Hepatic stellate cell (primary cell): ENCODE measurements at regions not wholly inside any gene's neighbourhood (a gene's known extent, or its start where the extent isn't known, plus 50 kb on each side); places are given as distances from the start of the nearest gene placed in this dataset.

ENCODE experiments used
- DNase-seq: peaks from one replicate; pipeline ENCODE4 v3.0.0; 2011; ENCODE audit warnings: low spot score

DNA sequence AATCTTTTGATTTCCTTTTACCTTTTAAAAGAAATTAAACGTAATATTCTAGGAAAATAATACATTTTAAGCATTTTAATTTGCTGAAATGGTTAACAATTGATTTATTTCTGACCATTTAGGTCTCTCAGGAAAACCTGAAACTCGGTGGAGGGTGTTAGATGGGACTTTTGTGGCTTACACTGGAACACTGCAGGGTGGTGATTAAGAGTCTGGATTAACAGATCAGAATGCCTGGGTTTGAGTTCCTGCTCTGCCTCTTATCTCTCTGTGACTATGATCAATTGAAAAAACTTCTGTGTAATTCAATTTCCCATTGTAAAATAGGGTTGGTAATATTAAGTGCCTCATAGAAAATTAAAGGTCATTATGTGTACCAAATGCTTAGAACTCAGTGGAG is 168.7 kb downstream of the UBE2E3 start:
- no peak for DNase-seq

DNA sequence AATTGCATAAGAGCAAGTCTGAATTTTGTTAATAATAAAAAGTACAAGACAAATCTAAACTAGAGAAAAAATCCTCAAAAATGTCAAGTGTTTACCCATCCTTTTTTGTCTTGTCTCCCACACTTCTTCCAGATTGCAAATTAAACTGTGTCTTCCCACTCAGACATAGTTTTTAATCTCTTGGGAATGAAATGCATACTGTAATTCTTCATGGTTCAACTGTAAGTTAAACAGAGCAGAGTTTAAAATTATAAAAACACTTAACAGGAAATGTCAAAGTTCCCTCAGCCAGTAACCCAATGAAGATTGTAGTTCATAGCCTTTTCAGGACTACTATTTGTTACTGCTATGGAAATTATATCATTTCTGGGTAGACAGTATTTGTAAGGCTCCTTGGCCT is 171.8 kb downstream of the UBE2E3 start:
- no peak for DNase-seq

DNA sequence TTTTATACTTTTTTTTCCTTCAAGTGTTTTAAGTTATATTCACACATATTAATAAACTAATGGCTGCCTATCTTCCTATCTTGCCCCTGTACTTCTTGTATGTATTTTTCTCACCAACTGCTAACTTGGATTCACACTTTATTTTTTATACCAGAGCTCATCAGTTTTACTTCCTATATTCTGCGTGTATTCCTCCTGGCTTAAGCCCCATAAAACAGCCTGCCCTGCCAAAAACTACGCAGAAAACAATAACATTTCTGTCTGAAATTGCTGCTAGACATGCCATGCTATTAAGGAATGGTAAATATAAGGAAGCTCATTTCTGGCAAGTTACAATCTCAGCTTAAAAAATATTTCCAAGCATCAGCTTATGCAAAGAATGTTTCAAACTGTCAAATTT is 172.3 kb downstream of the UBE2E3 start:
- DNase-seq, result no peak

DNA sequence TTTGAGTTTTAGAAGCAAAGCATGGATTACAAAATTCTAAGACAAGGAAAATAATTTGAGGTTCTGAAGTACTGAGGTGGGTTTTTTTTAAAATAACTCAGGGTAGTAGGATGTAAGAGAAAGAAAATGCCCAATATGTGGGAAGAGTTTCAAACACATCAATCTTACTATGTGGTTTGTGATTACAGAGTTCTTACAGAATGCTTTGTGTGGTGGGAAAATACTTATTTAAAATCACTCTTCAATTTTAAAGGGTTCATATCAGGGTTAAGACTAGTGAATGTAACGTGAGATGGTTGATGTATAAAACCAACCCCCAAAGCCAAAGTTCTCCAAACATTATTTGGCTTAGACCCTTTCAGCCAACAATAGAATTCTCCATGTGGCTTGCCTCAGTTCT is 173.5 kb downstream of the UBE2E3 start:
- DNase-seq, result no peak

DNA sequence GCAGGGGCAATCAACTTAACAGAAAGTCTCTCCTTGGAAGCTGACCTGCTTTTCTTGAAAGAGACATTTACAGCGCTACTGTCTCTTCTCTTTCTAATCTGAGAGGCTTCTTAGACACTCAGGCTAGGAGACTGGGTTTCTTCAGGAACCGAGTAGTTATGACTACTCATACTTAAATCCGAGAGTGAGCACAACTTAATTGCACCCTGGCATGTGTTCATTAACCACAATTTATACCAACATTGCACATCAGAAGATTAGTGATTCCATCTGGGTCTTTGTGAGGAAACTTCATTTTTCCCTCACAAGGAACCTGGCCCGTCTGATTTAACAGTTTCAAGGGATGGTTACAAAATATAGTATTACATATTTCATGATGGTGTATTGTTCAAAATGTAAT is 176.9 kb downstream of the UBE2E3 start:
- no peak for DNase-seq

DNA sequence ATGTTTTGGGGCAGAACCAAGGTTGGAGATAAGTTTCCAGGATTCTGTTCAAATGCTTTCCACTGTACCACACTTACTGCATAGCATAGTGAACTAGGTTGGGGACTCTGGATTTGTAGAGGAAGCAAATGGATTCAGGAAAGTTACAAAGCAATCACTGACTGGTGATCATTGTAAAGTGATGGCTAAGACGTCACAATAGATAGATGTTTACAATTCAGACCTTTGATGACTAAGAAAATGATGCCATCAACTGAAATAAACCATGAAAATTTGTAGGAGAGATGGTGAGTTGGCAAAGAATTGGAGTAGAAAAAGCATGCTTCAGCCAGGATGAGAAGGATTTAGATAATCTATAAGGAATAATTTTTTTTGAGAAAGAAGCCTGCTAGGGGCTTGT is 178.0 kb downstream of the UBE2E3 start:
- DNase-seq, result no peak

DNA sequence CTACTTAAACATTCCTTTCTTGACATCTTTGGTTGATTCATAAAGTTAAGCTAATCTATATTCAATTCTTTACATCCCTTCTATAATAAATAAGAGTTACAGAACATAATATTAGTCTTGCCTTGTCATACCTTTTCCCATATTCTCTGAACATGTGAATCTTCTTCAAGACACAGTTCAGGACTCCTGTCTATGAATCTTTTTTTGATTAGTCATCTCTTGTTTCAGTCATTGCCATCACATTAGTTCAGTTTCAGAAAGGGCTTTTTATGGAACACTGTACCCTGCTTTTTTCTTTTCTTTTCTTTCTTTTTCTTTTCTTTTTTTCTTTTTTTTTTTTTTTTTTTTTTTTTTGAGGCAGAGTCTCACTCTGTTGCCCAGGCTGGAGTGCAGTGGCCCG is 181.2 kb downstream of the UBE2E3 start:
- no peak for DNase-seq

DNA sequence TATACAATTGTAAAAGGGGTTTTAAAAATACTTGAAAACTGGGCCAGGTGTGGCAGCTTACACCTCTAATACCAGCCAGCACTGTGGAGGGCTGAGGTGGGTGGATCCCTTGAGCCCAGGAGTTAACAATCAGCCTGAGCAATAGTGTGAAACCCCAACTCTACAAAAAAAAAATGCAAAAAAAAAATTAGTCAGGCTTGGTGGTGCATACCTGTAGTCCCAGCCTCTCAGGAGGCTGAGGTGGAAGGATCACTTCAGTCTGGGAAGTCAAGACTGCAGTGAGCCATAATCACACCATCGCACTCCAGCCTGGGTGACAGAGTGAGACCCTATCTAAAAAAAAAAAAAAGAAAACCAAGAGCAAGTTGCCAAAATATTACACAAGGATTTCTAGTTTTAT is 182.7 kb downstream of the UBE2E3 start:
- no peak for DNase-seq

DNA sequence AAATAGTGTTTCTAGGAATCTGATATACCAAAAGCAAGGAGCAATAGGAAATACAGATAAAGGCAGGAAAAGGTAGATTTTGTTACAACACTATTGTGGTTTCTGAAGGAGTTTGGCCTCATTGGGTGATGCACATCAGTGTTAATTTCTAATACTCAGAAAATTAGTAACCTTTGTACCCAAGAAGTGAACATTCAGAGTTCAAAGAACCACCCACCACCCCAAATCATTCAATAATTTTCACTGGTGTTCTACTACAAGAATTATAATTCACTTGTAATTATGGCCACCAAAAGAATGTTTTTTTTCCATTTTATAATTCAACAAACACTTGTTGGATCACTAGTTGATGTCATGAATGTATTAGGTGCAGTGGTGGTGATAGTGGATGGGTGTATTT is 183.3 kb downstream of the UBE2E3 start:
- DNase-seq, result no peak

DNA sequence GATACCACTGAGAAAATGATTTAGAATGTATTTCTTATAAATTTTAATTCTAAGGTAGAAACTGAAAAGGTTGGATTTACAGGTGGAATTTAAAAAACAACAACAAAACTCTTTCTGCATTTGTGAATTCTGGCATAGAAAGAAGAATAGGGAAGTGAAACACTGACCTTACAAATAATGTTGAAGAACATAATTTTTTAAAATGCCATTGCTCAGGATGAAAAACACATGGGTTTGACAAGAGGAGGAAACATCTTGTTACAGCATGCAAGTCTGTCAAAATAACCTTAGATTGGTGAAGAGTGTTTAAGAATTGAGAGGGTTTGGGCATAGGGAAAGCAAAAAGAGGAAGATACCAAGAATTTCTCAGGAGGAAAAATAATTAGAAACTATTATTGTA is 184.3 kb downstream of the UBE2E3 start:
- DNase-seq, result no peak

DNA sequence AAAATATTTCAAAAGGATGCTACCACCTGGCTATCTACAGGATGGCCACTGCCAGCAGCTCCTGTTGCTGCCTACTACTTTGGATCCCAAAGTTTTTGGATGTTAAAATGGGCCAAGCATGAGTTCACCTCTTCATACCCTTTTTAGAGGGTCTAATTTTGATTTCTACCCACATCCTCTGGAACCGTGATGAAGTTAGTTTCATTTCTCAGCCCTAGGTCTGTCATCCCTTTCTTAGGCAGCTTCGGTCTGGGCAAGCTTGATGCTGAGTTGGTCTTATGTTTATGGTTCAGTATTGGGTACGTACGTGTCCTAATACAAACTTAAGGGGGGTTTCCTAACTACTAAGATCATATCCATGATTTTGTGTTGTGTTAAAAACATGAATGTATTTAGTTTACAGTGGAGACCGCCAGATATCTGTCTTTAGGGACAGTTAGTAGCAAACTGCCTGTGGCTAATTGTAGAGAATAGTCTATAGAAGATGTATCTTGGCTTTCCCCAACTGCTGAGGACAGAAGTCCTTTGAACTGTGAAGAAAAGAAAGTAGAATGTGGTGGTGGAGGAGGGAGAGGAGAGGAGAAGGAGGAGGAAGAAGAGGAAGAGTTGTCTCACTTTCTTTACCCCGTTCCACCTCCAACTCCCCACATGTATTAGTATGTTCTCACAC is 184.9 kb downstream of the UBE2E3 start:
- no peak for DNase-seq

DNA sequence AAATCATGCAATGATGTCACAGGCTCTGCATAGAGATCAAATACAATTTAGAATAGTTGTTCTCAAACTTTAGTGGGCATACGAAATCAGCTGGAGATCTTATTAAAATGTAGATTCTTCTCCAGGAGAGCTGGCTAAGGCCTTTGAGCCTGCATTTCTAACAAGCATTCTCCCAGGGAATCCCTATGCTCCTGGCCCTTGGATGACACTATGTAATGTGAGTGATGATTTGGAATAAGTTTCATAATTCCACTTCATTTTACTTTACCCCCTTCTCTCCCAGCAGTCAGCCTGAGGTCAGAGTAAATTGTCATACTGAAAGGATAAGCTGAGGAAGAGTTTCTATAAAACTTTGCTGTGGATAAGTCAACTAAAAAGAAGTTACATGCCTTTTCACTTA is 189.1 kb downstream of the UBE2E3 start:
- no peak for DNase-seq

DNA sequence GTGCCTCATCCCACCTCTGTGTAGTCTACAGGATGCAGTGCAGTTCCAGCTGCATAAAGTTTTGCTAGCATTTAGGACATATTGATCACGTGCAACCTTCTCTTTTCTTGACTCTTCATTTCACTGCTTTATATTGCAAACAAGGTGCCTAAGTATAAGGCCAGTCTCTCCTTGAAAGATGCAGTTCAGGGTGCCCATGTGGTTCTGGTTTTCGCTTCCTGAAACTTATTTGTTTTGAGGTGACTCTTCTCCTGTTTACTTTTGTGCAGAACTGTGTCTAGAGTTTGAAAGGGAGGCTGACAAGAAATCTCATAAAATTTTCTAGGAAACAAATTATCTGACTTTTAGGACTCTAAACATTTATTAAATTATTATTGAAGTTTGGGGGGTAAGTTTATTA is 189.9 kb downstream of the UBE2E3 start:
- no peak for DNase-seq

DNA sequence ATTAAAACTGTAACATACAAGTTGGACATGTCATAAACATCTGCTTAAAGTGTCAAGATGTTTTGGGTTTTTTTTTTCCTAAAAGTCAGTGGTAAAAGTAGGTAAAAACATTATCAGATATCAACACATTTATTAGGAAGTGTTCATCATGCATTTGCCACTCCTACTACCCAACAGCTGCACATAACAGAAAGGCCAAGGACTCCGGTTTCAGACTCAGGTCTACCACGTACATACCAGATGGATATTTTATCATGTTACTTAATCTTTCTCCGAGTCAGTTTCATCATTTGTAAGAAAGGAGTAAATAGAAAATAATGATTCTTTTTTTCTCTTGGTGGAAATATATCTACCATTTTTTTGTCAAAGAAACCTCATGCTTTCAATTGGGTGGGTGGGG is 192.3 kb downstream of the UBE2E3 start:
- DNase-seq, result no peak

DNA sequence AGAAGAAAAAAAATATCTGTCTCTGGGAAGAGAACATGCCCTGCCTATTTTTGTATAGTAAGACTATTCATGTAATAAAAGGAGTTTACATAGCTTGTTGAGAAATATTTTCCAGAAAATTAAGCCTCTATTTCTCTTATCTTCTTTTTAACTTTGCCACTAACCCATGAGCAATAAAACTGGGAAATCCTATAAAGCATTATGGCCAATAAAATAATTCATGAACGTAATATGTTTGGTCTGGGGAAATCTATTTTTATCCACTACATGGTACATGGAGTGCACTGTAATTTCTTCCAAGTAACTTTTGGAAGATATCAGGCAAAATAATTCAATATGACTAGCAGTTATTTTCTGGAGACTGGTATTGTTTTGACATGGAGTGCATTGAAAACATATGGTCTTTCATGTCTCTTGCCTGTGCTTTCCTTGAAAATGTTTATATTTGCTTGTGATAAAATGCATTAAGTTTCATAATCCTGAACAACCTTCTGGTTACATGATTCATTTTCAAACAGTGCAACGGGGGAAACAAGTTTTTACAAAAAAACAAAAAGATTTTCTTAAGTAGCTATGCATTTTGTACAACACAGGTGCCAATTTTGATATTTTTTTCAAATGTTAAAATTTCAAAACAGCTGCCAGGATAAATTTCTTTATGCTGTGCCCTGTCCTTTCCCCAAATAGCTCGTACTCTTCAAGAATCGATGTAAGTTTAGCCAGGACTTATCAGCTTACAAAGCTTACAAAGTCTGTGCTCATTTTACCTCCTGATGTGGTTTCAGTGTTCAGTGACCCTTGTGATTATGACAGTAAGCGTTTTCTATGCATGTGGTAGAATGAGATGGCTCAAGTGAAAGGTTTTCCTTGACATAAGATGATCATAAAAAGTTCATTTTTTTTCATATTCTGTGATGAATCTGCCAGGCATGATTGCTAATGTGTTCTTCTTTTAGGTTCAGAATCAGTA is 194.5 kb downstream of the UBE2E3 start:
- no peak for DNase-seq

DNA sequence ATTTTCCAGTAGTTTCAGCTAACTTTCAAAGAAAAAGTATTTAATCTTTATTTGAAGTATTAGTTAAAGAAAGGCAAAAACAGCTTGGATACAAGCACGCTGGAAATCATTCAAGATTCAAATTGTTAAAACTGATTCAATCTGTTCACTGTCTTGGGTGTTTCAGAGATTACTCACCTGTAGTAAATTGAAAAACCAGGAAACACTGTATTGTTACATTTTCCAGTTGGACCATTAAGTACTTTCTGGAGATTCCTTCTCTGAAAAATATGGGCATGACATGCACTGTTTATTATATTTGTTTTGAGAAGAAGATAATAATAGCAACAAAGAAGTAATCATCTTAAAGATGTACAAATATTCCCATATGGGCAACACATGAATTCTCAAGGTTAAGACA is 196.1 kb downstream of the UBE2E3 start:
- no peak for DNase-seq

DNA sequence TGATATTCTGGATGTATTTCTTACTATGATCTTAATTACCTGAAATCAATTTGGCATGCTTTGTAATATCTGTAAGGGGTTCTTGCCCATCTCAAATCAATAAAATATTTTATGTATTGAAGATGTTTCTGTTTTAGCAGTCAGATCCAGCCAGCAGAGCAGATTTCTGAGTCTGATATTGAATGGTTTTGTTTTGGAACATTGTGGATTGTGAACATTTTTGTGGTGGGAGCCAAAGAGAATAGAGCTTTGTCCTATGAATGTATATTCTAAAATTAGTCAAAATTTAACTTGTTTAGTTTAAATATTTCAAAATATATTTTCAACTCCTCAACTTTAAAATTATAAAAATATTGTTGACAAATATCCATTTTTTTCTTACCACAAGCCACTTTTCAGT is 197.0 kb downstream of the UBE2E3 start:
- DNase-seq, result no peak

DNA sequence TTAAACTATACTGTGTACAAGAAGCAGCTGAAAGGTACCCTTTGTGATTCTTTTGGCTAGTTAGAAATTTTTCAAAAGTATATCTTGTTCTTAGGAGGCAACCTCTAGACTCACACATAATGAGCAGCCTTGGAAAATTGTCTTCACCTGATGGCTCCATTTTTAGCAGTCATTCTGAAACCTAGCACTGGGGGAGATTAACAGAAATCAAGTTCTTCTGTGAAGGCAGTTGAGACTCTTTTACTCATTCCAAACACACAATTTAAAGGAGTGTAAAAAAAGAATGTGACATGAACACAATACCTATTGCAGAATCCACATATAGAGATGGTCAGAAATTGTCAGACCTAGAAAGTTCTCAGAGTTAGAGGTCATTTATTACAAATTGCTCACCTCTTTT is 197.7 kb downstream of the UBE2E3 start:
- no peak for DNase-seq

DNA sequence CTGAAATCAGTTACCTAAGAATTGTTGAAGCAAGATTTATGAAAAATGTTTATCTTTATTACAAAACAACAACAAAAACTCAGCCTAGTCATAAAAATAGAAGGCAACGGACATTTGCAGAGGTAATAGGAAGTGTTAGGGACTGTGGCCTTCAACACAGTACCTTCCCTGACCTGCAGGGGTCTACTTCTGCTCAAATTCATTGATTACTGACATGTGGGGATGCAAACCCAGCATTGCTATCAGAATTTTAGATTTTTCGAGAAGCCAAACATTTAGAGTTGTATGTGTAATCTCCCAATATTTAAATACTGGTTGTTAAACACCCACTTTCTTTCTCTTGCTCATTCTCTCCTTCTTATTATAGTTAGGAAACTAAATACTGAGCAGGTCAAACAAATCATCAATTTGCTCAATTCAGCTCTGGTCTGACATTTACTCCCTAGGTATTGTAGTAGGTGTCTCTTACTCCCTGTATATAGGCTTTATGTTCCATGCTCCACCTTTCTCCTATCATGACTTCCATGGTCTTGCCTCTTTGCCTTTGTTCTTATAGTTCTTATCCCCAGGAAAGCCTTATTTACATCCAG is 198.5 kb downstream of the UBE2E3 start:
- DNase-seq, result no peak

DNA sequence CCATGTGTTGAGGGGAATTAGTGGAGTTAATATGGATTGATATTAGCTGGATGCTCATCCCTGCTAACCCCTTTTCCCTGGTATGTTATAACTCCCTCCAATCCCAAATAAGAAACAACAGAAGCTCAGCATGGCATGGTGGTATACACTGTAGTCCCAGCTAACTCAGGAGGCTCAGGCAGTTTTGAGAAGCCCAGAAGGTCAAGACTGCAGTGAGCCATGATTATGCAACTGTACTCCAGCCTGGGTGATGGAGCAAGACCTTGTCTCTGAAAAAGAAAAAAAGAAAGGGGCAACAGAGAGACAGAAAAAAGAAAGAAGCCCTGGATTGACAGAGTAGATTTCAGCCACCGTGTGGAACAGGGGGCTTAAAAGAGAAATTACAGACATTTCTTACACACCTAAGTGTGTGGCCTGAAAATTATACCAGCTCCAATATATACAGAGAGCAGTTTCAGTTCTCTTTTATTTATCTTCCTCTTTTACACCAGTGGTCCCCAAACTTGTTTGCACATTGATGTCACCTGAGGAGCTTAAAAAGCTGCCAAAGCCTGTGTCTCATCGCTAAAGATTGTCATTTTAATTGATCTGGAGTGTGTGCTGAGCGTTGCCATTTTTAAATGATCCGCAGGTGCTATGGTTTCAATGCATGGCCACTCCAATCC is 203.6 kb downstream of the UBE2E3 start:
- no peak for DNase-seq

DNA sequence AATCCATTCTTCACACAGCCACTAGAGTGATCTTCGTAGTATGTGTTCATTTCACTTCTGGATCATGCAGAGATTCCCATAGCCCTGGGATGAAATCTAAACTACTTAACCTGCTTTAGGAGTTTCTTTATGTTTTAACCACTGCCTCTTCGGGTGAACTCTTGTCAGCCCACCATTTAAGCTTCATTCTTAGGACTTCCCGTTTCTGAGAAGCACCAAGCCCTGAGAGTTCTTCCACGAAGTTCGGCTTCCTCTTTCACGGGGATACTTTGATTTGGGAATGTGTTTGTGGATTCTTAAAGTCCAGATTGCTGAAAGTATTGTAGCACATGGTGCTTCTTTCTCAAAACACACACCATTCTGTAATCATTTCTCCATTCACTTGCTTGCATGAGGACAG is 205.0 kb downstream of the UBE2E3 start:
- no peak for DNase-seq

DNA sequence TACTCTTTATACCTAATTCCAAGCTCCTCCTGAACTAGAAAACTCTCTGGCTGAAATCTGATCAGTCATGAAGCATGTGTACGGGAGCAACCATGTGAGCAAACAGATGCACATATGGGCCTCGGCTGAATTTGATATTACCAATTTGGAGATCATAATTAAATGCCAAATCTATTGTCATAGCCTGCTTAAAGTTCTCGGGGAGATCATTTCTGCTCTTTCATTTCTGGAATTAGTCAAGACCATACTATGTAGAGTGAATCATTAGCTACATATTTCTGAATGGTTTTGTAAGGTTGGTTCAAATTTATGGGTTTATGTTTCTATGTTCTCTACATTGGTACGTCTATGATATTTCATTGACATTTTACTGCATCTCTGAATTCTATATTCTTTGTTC is 205.5 kb downstream of the UBE2E3 start:
- no peak for DNase-seq

DNA sequence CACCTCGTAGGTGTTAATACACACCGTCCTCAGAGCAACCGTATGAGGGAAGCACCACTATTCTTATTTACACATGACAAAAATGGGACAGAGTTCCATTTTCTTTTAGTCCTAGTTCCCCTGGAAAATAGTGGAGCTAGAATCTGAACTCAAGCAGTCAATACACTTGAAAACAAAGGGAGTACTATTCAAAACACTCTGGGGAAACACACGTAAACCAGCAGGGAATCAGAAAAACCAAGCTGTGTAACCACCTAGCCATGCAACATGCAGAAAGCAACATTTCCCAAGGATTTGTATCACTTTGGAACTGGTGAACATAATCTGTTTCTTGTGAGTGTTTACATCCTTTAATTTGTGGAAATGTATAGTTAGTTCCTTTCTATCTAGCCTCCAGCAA is 208.2 kb downstream of the UBE2E3 start:
- DNase-seq, result no peak
